G401 (cell line): ENCODE measurements at regions not wholly inside any gene's neighbourhood (a gene's known extent, or its start where the extent isn't known, plus 50 kb on each side); places are given as distances from the start of the nearest gene placed in this dataset.
"Not testable (repeated sequence)": the region's sequence is repeated elsewhere in the genome, so short reads cannot be mapped to it uniquely, and the experiment has no call there.

ENCODE experiments used
- DNase-seq: peaks from one replicate; pipeline ENCODE4 v3.0.0-alpha.2; 2015; ENCODE audit warnings: low spot score
- in situ Hi-C: cut with HindIII; loops from 2 replicates; pipeline ENCODE4 v1.10.0; 2016; ENCODE audit warnings: low sequenced_read_pairs, mixed read lengths

- in situ Hi-C loops, DNase-seq: not testable (repeated sequence)
Observed at GRCh38 chr1:83150479-83150878, 848.5 kb downstream of the TTLL7 start.

DNA sequence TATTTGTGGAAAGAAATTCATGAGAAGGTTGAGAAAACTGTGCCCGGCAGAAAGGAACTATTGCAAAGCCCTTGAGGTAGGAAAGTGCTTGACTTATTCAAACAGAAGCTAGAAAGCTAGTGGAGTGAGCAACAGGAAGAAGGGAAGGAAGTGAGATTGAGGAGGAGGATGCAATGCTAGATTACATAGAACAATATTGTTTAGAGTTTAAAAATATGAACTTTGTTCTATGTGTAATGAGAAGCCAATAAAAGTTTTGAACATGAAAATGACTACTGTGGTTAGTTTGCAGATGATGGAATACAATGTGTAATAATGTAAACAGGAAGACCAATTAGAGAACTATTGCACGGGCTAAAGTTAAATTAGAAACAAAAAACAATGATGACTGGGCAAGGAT lies 853.1 kb downstream of the TTLL7 start:
- in situ Hi-C loops, DNase-seq: not testable (repeated sequence)

- DNase-seq, in situ Hi-C loops: not testable (repeated sequence)
Observed at GRCh38 chr1:83142802-83143201, 856.1 kb downstream of the TTLL7 start.

DNA sequence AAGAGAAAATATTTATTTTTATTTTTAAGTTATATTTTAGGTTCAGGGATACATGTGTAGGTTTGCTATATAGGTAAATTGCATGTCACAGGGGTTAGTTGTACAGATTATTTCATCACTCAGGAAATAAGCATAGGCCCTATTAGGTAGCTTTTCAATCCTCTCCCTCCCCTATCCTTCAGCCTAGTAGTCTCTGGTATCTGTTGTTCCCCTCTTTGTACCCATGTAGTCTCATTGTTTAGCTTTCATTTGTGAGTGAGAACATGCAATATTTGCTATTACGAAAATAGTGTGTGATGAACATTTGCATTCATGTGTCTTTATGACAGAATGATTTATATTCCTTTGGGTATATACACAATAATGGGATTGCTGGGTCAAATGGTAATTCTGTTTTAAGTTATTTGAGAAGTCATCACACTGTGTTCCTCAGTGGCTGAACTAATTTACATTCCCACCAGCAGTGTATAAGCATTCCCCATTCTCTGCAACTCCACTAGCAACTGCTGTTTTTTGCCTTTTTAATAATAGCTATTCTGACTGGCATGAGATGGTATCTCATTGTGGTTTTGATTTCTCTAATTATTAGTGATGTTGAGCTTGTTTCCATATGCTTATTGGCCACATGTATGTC lies 863.3 kb downstream of the TTLL7 start:
- DNase-seq, in situ Hi-C loops: not testable (repeated sequence)

- DNase-seq, in situ Hi-C loops: not testable (repeated sequence)
Observed at GRCh38 chr1:83134322-83135014, 864.5 kb downstream of the TTLL7 start.

GRCh38 chr1:83131692-83131955 lies 867.3 kb downstream of the TTLL7 start:
- in situ Hi-C loops = no loop called here
- no peak for DNase-seq

GRCh38 chr1:83130886-83131691 lies 867.8 kb downstream of the TTLL7 start:
- in situ Hi-C loops = no loop called here
- DNase-seq = no peak

DNA sequence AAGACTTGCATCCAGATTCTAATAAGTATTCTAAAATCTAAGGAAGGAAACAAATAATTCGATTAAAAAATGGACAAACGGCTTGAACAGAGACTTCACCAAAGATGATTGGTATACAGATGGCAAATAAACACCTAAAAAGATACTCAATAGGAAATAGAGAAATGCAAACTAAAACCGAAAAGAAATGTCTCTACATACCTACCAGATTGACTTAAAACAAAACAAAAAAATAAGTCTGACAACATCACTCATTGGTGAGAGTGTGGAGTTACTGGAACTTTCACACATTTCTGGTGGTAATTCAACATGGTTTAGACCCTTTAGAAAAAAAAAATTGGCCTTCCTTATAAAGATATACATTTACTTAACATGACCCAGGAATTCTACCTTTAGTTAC lies 869.8 kb downstream of the TTLL7 start:
- DNase-seq = no peak
- in situ Hi-C loops = no loop called here

DNA sequence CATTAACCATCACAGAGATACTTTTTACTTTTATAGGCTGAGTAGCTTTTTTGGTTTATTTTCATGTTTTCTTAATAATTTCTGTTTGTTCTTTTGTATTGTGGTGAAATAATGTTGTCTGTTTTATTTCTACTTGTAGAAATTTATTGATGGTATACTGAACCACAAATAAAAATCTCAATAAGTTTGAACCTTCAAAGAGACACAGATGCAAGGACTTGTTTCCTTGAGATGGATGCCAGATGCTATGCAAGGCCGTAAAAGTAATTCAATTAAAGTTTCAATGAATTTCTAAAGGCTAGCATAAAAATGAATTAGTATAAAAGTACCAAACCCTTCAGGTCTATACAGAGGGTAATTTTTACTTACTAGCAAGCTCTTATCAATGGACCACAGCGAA lies 873.5 kb downstream of the TTLL7 start:
- no peak for DNase-seq
- in situ Hi-C loops = no loop called here

- no peak for DNase-seq
- in situ Hi-C loops = no loop called here
Observed at GRCh38 chr1:83123019-83123418, 875.9 kb downstream of the TTLL7 start.

GRCh38 chr1:83118472-83118871 lies 880.5 kb downstream of the TTLL7 start:
- in situ Hi-C loops = no loop called here
- DNase-seq = no peak

GRCh38 chr1:83117030-83117429 lies 881.9 kb downstream of the TTLL7 start:
- DNase-seq, in situ Hi-C loops: not testable (repeated sequence)

- DNase-seq = no peak
- in situ Hi-C loops = no loop called here
Observed at GRCh38 chr1:83115785-83116184, 883.1 kb downstream of the TTLL7 start.

DNA sequence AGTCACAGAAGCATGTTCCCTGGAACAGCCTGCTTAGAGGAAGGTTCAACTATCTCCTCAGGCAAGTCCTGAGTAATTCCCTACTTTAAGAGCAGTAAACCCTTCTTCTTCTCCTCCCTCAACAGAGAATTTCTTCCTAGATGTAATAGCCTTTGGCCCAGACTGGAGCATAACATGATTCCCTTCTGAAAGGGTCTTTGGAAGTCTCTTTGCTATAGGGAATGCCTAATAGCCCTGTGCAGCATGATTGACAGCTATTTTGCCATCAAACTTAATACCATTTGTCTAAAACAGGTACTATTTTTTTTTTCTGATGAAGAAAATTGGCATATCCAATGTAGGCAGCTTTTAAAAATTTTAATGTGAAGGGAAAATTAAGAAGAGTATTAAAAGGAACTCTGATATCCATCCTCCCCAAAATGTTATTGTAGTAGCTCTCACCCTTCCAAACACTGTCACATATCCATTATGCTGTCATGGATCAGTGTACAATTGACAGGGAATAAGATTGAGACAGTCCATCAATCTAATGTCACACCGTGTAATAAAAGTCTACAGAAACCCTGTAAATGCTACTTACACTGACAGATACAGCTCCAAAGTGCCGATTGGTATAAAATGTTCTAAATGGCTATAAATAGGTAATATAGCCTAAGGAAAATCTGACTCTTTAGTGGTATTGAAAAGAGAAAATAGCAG lies 884.6 kb downstream of the TTLL7 start:
- DNase-seq = no peak
- in situ Hi-C loops = no loop called here

- no peak for DNase-seq
- in situ Hi-C loops = no loop called here
Observed at GRCh38 chr1:83113652-83114051, 885.3 kb downstream of the TTLL7 start.

DNA sequence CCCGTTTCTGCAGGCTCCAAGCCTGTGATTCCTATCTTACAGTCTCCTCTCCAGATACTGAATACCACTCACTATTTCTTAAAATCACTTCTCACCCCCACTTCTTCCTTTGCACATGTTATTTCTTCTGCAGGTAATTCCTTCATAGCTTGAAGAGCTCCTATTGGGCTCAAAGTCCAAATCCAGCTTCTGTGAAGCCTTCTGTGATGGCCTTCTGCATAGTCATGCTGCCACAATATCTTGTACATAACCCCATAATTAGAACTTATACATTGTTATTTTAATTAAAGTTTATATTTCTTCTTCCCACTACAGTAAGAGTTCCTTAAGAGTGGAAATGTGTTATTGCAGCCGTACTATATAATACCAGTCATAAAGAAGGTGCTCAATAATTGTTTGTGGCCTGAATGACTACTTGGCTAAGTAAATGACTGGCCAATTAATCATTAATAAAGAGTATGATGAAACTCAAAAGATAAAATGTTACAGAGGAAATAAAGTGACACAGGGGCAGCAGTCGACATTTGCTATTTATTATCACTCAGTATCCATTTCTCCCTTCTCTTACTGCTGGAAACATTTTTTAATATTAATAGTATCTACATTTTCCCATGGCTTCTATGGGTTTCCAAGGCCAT lies 886.6 kb downstream of the TTLL7 start:
- in situ Hi-C loops = no loop called here

GRCh38 chr1:83110156-83110555 lies 888.8 kb downstream of the TTLL7 start:
- in situ Hi-C loops = no loop called here
- DNase-seq = no peak

More for the DNA sequence above, 886.6 kb downstream of the TTLL7 start:
- no peak for DNase-seq

- in situ Hi-C loops = no loop called here
- DNase-seq = no peak
Observed at GRCh38 chr1:83109692-83110091, 889.2 kb downstream of the TTLL7 start.

GRCh38 chr1:83104558-83104957 lies 894.4 kb downstream of the TTLL7 start:
- no peak for DNase-seq
- in situ Hi-C loops = no loop called here
